ENCODE measurements at regions not wholly inside any gene's neighbourhood (a gene's known extent, or its start where the extent isn't known, plus 50 kb on each side); places are given as distances from the start of the nearest gene placed in this dataset.

GRCh38 chr5:5755888-5756287 lies 333.4 kb downstream of the ICE1 start:
- no peak for TF ChIP-seq GABPA (IDR thresholded peaks at IDR 0.05; ENCODE audit: low read depth)
- no peak for TF ChIP-seq REST (IDR thresholded peaks at IDR 0.05; ENCODE audit: insufficient replicate concordance, low read depth)
- no peak for TF ChIP-seq CTCF (IDR thresholded peaks at IDR 0.05; ENCODE audit: insufficient read depth, low read length)
- TF ChIP-seq POLR2AphosphoS5 (IDR thresholded peaks at IDR 0.05; ENCODE audit: low read depth): no peak
- TF ChIP-seq SPI1 (IDR thresholded peaks at IDR 0.05; ENCODE audit: borderline replicate concordance, low read depth): no peak
- no peak for DNase-seq (ENCODE audit: low read depth in 1 of 2, low spot score in 1 of 2)
- H3K27ac ChIP-seq (replicated peaks): no peak overlapping the region
- no peaks in the 10 kb centered on the region for H3K27me3 ChIP-seq (ENCODE audit: insufficient read depth, poor library complexity, severe bottlenecking)
- no peak overlapping the region for H3K4me3 ChIP-seq (replicated peaks; ENCODE audit: insufficient read depth, low read length)

GRCh38 chr5:5752844-5753243 lies 330.4 kb downstream of the ICE1 start:
- no peak overlapping the region for H3K4me3 ChIP-seq (replicated peaks; ENCODE audit: insufficient read depth, low read length)
- TF ChIP-seq GABPA (IDR thresholded peaks at IDR 0.05; ENCODE audit: low read depth) (no peak), REST (IDR thresholded peaks at IDR 0.05; ENCODE audit: insufficient replicate concordance, low read depth) (no peak), CTCF (IDR thresholded peaks at IDR 0.05; ENCODE audit: insufficient read depth, low read length) (no peak)
- H3K27ac ChIP-seq (replicated peaks): no peak overlapping the region

GRCh38 chr5:5751987-5752386 lies 329.5 kb downstream of the ICE1 start:
- no peaks in the 10 kb centered on the region for H3K27me3 ChIP-seq (ENCODE audit: insufficient read depth, poor library complexity, severe bottlenecking)
- H3K4me3 ChIP-seq (replicated peaks; ENCODE audit: insufficient read depth, low read length): no peak overlapping the region
- no peak for DNase-seq (ENCODE audit: low read depth in 1 of 2, low spot score in 1 of 2)
- H3K27ac ChIP-seq (replicated peaks): no peak overlapping the region
- no peak for TF ChIP-seq GABPA (IDR thresholded peaks at IDR 0.05; ENCODE audit: low read depth)
- TF ChIP-seq REST (IDR thresholded peaks at IDR 0.05; ENCODE audit: insufficient replicate concordance, low read depth): no peak
- TF ChIP-seq CTCF (IDR thresholded peaks at IDR 0.05; ENCODE audit: insufficient read depth, low read length): no peak

More at GRCh38 chr5:5752844-5753243, 330.4 kb downstream of the ICE1 start:
- no peak for DNase-seq (ENCODE audit: low read depth in 1 of 2, low spot score in 1 of 2)
- H3K27me3 ChIP-seq (ENCODE audit: insufficient read depth, poor library complexity, severe bottlenecking): no peaks in the 10 kb centered on the region

Data from HL-60 (cell line).